HG02610 (cell line): ENCODE measurements at regions not wholly inside any gene's neighbourhood (a gene's known extent, or its start where the extent isn't known, plus 50 kb on each side); places are given as distances from the start of the nearest gene placed in this dataset.
"Not testable (repeated sequence)": the region's sequence is repeated elsewhere in the genome, so short reads cannot be mapped to it uniquely, and the experiment has no call there.

ENCODE experiments used
- ATAC-seq: cut with Tn5 transposase; IDR thresholded peaks from one replicate; pipeline ENCODE4 v1.9.1; 2021; ENCODE audit warnings: mild to moderate bottlenecking, moderate library complexity; ENCODE audit not compliant: unreplicated experiment

GRCh38 chr11:13782390-13783075, 114.1 kb downstream of the FAR1 start:
- ATAC-seq, result no peak

- ATAC-seq, result no peak
Measured at GRCh38 chr11:13784441-13784840, 116.0 kb downstream of the FAR1 start.

- no peak for ATAC-seq
Measured at GRCh38 chr11:13784855-13785254, 116.4 kb downstream of the FAR1 start.

- no peak for ATAC-seq
Measured at GRCh38 chr11:13786688-13787087, 118.2 kb downstream of the FAR1 start.

- ATAC-seq, result not testable (repeated sequence)
Measured at GRCh38 chr11:13797616-13798015, 129.1 kb downstream of the FAR1 start.

- no peak for ATAC-seq
Measured at GRCh38 chr11:13800901-13801300, 132.4 kb downstream of the FAR1 start.

GRCh38 chr11:13818325-13818724, 144.2 kb upstream of the SPON1 start:
- no peak for ATAC-seq

- ATAC-seq, result no peak
Measured at GRCh38 chr11:13826505-13827278, 135.8 kb upstream of the SPON1 start.

GRCh38 chr11:13831696-13832095, 130.8 kb upstream of the SPON1 start:
- no peak for ATAC-seq

- no peak for ATAC-seq
Measured at GRCh38 chr11:13834463-13834862, 128.1 kb upstream of the SPON1 start.

- no peak for ATAC-seq
Measured at GRCh38 chr11:13836666-13837065, 125.9 kb upstream of the SPON1 start.

- ATAC-seq, result no peak
Measured at GRCh38 chr11:13837286-13837685, 125.2 kb upstream of the SPON1 start.

- no peak for ATAC-seq
Measured at GRCh38 chr11:13841393-13841792, 121.1 kb upstream of the SPON1 start.

- ATAC-seq, result no peak
Measured at GRCh38 chr11:13848031-13848430, 114.5 kb upstream of the SPON1 start.

GRCh38 chr11:13850231-13851005, 112.1 kb upstream of the SPON1 start:
- ATAC-seq, result no peak

GRCh38 chr11:13851691-13852090, 110.8 kb upstream of the SPON1 start:
- no peak for ATAC-seq

- no peak for ATAC-seq
Measured at GRCh38 chr11:13852481-13852880, 110.0 kb upstream of the SPON1 start.

GRCh38 chr11:13857828-13858227, 104.7 kb upstream of the SPON1 start:
- no peak for ATAC-seq

- ATAC-seq, result no peak
Measured at GRCh38 chr11:13859892-13860291, 102.6 kb upstream of the SPON1 start.

GRCh38 chr11:13861411-13861810, 101.1 kb upstream of the SPON1 start:
- no peak for ATAC-seq

GRCh38 chr11:13862845-13863392, 99.6 kb upstream of the SPON1 start:
- no peak for ATAC-seq
